Activated naive CD8-positive, alpha-beta T cell treated with anti-CD3 and anti-CD28 coated beads, Interleukin-2, amount 10 ng/mL, durations not matched to agents 7 days and 5 days (primary cell): ENCODE measurements at regions not wholly inside any gene's neighbourhood (a gene's known extent, or its start where the extent isn't known, plus 50 kb on each side); places are given as distances from the start of the nearest gene placed in this dataset.
"Not testable (repeated sequence)": the region's sequence is repeated elsewhere in the genome, so short reads cannot be mapped to it uniquely, and the experiment has no call there.

ENCODE experiments used
- ATAC-seq: fragments of 150-1000 bp; cut with Tn5 transposase; one replicate; pipeline ENCODE4 v1.10.0; 2021; ENCODE audit warnings: low read depth, moderate library complexity
- POLR2A ChIA-PET: fragments of 350-600 bp; sonication (Branson Sonifier 250); formaldehyde crosslinking; loops from one replicate; lab custom pipeline; 2021; ENCODE audit warnings: antibody characterized with exemption; lab: Charles Lee
- DNase-seq: peaks from one replicate; pipeline ENCODE4 v3.0.0; 2021
- H3K27ac Mint-ChIP-seq: one replicate; pipeline ENCODE4 v1.8.0; 2022; ENCODE audit warnings: mild to moderate bottlenecking, mixed read lengths
- H3K27me3 Mint-ChIP-seq: one replicate; pipeline ENCODE4 v1.8.0; 2022; ENCODE audit warnings: mild to moderate bottlenecking, moderate library complexity, mixed read lengths
- H3K36me3 Mint-ChIP-seq: one replicate; pipeline ENCODE4 v1.8.0; 2021; ENCODE audit warnings: mild to moderate bottlenecking, mixed read lengths
- H3K4me1 Mint-ChIP-seq: one replicate; pipeline ENCODE4 v1.8.0; 2021; ENCODE audit warnings: mixed read lengths
- H3K4me3 Mint-ChIP-seq: one replicate; pipeline ENCODE4 v1.8.0; 2022; ENCODE audit warnings: mild to moderate bottlenecking, moderate library complexity, mixed read lengths
- H3K9me3 Mint-ChIP-seq: one replicate; pipeline ENCODE4 v1.8.0; 2021; ENCODE audit warnings: mixed read lengths

DNA sequence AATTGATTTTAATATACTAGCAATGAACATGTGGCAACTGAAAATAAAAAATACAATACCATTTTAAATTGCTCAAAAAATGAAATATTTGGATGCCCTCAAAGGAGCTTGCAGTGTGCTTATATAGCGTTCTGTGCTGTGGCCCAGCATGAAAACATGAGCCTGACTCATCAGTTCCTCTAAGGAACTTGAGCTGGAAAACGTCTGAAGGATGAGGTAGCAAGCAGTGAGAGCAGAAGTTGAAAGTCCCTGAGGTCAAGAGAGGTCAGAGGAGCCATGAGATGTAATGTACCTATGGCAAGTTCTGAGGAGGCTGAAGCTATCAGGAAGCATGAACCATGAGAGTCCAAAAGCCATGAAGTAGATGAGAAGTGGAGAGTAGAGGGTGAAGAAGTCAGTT, 59.7 kb downstream of the HMGB3 start:
- no peak for DNase-seq
- Mint-ChIP-seq H3K27me3 (no peaks in the 10 kb centered on the region), H3K36me3 (no peaks in the 10 kb centered on the region), H3K27ac (no peak overlapping the region), H3K9me3 (peaks cover 2% of the 10 kb centered on the region), H3K4me3 (no peak overlapping the region), H3K4me1 (no peaks in the 10 kb centered on the region)
- POLR2A ChIA-PET, result no interaction called here
- ATAC-seq, result no peak

DNA sequence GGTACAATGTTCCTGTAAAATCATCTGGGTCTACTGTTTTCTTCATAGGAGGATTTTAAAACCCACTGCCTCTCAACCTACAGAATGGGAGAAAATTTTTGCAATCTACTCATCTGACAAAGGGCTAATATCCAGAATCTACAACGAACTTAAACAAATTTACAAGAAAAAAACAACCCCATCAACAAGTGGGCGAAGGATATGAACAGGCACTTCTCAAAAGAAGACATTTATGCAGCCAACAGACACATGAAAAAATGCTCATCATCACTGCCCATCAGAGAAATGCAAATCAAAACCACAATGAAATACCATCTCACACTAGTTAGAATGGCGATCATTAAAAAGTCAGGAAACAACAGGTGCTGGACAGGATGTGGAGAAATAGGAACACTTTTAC, 83.2 kb downstream of the HMGB3 start:
- H3K27ac Mint-ChIP-seq, H3K36me3 Mint-ChIP-seq, H3K4me3 Mint-ChIP-seq, H3K27me3 Mint-ChIP-seq, H3K4me1 Mint-ChIP-seq, POLR2A ChIA-PET, H3K9me3 Mint-ChIP-seq, ATAC-seq, DNase-seq: not testable (repeated sequence)

DNA sequence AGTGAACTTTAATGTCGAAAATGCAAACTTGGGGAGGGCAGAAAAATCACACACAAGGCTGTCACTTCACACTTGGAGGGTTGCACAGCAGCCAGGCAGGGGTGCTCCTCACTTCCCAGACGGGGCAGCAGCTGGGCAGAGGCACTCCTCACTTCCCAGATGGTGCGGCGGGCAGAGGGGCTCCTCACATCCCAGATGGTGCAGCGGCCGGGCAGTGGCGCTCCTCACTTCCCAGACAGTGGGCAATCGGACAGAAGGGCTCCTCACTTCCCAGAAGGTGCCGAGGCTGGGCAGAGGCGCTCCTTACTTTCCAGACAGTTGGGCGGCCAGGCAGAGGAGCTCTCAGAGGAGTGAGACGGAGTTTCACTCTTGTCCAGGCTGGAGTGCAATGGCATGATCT, 90.6 kb downstream of the HMGB3 start:
- DNase-seq (no peak), ATAC-seq (no peak)
- Mint-ChIP-seq H3K4me1 (no peaks in the 10 kb centered on the region), H3K27me3 (peaks cover 4% of the 10 kb centered on the region), H3K4me3 (no peak overlapping the region), H3K36me3 (no peaks in the 10 kb centered on the region), H3K27ac (no peak overlapping the region), H3K9me3 (no peaks in the 10 kb centered on the region)
- POLR2A ChIA-PET, result no interaction called here

DNA sequence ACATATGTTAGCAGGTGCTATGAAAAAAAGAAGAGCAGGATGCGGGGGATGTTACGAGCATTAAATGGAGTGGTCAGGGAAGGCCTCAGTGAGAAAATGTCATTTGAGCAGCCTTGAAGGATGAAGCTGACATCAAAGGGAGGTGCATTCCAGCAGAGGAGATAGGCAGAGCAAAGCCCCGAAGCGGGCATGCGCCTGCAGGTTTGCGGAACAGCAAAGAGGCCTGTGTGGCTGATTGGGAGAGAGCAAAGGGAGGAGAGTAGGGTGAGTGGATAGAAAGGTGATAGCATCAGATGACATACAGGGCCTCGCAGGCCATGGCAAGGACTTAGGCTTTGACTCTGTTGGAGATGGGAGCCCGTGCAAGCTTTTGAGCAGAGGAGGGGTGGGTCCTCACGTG, 95.4 kb upstream of the GPR50 start:
- POLR2A ChIA-PET, result no interaction called here
- Mint-ChIP-seq H3K4me3 (no peak overlapping the region), H3K36me3 (no peaks in the 10 kb centered on the region), H3K27ac (no peak overlapping the region), H3K27me3 (peaks cover 11% of the 10 kb centered on the region), H3K9me3 (no peaks in the 10 kb centered on the region), H3K4me1 (no peaks in the 10 kb centered on the region)
- DNase-seq (no peak), ATAC-seq (no peak)

- H3K4me3 Mint-ChIP-seq, result no peak overlapping the region
Observed at GRCh38 chrX:151082077-151082948, 94.1 kb upstream of the GPR50 start.

DNA sequence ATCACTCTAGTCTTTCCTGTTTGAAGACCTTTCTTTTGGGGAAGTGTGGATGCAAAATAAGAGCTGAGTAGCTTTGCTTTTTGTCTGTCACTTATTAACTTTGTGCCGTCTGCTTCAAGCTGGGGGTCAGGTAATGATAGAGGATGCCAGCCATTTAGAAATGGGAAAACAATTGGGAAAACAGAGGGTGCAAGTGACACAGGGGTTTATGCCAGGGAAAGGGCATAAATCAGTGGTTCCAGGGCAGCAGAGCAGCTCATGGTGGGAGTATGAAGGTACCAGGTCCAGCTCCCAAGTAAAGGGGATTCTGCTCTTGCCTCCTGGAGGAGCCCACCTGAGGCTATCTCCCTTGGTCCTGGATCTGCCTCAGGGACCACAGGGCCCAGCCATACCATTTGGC, 91.9 kb upstream of the GPR50 start:
- POLR2A ChIA-PET, result no interaction called here
- no peaks in the 10 kb centered on the region for H3K9me3 Mint-ChIP-seq

More at GRCh38 chrX:151082077-151082948, 94.1 kb upstream of the GPR50 start:
- ATAC-seq (peak; percentile 78), DNase-seq (peak; percentile 71)
- Mint-ChIP-seq H3K9me3 (no peaks in the 10 kb centered on the region), H3K27ac (no peak overlapping the region), H3K36me3 (no peaks in the 10 kb centered on the region), H3K27me3 (peaks cover 11% of the 10 kb centered on the region), H3K4me1 (no peaks in the 10 kb centered on the region)
- POLR2A ChIA-PET, result interaction anchor here (0.6 kb wide), 1 partner anchor 311 kb away, joined by 3 read pairs; no protein-coding TSS in a partner anchor

GRCh38 chrX:151085207-151085606, 91.2 kb upstream of the GPR50 start:
- no peaks in the 10 kb centered on the region for H3K4me1 Mint-ChIP-seq
- POLR2A ChIA-PET, result no interaction called here
- H3K27ac Mint-ChIP-seq, result no peak overlapping the region
- H3K9me3 Mint-ChIP-seq, result no peaks in the 10 kb centered on the region
- ATAC-seq (no peak), DNase-seq (no peak)
- H3K4me3 Mint-ChIP-seq, result no peak overlapping the region
- H3K36me3 Mint-ChIP-seq, result no peaks in the 10 kb centered on the region
- H3K27me3 Mint-ChIP-seq, result peaks cover 11% of the 10 kb centered on the region

More for the DNA sequence above, 91.9 kb upstream of the GPR50 start:
- Mint-ChIP-seq H3K27ac (no peak overlapping the region), H3K4me1 (no peaks in the 10 kb centered on the region), H3K36me3 (no peaks in the 10 kb centered on the region), H3K27me3 (peaks cover 11% of the 10 kb centered on the region), H3K4me3 (no peak overlapping the region)
- DNase-seq (no peak), ATAC-seq (no peak)

- H3K36me3 Mint-ChIP-seq, result no peaks in the 10 kb centered on the region
- POLR2A ChIA-PET, result no interaction called here
- H3K27me3 Mint-ChIP-seq, result peaks cover 11% of the 10 kb centered on the region
Observed at GRCh38 chrX:151088221-151088620, 88.2 kb upstream of the GPR50 start.

GRCh38 chrX:151099001-151099400, 77.4 kb upstream of the GPR50 start:
- DNase-seq (no peak), ATAC-seq (no peak)
- POLR2A ChIA-PET, result no interaction called here
- H3K4me3 Mint-ChIP-seq, result no peak overlapping the region
- no peaks in the 10 kb centered on the region for H3K9me3 Mint-ChIP-seq
- no peak overlapping the region for H3K27ac Mint-ChIP-seq
- peaks cover 10% of the 10 kb centered on the region for H3K27me3 Mint-ChIP-seq
- H3K4me1 Mint-ChIP-seq, result peaks cover 3% of the 10 kb centered on the region
- H3K36me3 Mint-ChIP-seq, result no peaks in the 10 kb centered on the region

More at GRCh38 chrX:151088221-151088620, 88.2 kb upstream of the GPR50 start:
- Mint-ChIP-seq H3K4me3 (no peak overlapping the region), H3K4me1 (no peaks in the 10 kb centered on the region), H3K27ac (no peak overlapping the region), H3K9me3 (no peaks in the 10 kb centered on the region)
- ATAC-seq (no peak), DNase-seq (no peak)

DNA sequence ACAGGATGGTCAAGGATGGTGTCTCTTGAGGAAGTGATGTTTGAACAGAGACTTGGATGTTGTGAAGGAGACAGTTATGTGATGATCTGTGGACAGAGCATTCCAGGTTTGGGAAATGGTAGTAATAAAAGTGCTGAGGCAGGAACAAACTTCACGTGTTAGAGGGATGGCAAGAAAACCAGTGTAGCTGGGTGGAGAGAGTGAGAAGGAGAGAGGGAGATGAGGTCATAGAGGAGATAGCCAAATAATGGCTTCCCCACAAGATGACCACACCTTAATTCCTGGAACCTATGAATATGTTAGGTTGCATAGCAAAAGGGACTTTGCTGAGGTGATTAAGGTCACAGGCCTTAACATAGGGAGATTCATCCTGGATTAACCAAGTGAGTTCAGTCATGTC, 75.6 kb upstream of the GPR50 start:
- DNase-seq, result no peak
- H3K4me3 Mint-ChIP-seq, result no peak overlapping the region
- H3K4me1 Mint-ChIP-seq, result peaks cover 3% of the 10 kb centered on the region
- POLR2A ChIA-PET, result no interaction called here
- no peak for ATAC-seq
- H3K27me3 Mint-ChIP-seq, result peaks cover 12% of the 10 kb centered on the region
- H3K9me3 Mint-ChIP-seq, result no peaks in the 10 kb centered on the region
- H3K36me3 Mint-ChIP-seq, result no peaks in the 10 kb centered on the region
- no peak overlapping the region for H3K27ac Mint-ChIP-seq

DNA sequence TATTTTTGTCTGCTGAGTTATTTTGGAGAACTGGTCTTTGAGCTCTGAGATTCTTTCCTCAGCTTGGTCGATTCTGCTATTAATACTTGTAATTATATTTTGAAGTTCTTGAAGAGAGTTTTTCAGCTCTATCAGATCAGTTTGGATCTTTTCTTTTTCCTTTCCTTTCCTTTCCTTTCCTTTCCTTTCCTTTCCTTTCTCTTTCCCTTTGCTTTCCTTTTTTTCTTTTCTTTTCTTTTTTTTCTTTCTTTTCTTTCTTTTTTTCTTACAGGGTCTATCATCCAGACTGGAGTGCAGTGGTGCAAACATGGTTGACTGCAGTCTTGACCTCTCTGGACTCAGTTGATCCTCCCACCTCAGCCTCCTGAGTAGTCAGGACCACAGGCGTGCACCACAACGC, 63.2 kb upstream of the GPR50 start:
- DNase-seq, H3K9me3 Mint-ChIP-seq, ATAC-seq, H3K27ac Mint-ChIP-seq, H3K4me3 Mint-ChIP-seq, H3K36me3 Mint-ChIP-seq, POLR2A ChIA-PET, H3K4me1 Mint-ChIP-seq: not testable (repeated sequence)
- peaks cover 17% of the 10 kb centered on the region for H3K27me3 Mint-ChIP-seq
